B cell (primary cell): ENCODE measurements at regions not wholly inside any gene's neighbourhood (a gene's known extent, or its start where the extent isn't known, plus 50 kb on each side); places are given as distances from the start of the nearest gene placed in this dataset.

Source experiments
- ATAC-seq: fragments of 200-7000 bp; cut with Tn5 transposase; one replicate; pipeline ENCODE4 v1.10.0; 2021; ENCODE audit warnings: low read depth, mild to moderate bottlenecking, moderate number of reproducible peaks, moderate library complexity
- CTCF ChIA-PET: fragments of 350-600 bp; sonication (Branson Sonifier 250); formaldehyde crosslinking; loops from one replicate; lab custom pipeline; 2021; ENCODE audit warnings: antibody characterized with exemption, inconsistent platforms; lab: Charles Lee
- POLR2A ChIA-PET: fragments of 350-600 bp; sonication (Branson Sonifier 250); formaldehyde crosslinking; loops from one replicate; lab custom pipeline; 2021; ENCODE audit warnings: antibody characterized with exemption; lab: Charles Lee
- DNase-seq: peaks from one replicate; pipeline ENCODE4 v3.0.0; 2013
- H2AFZ ChIP-seq: 2 replicates; pipeline ENCODE4 v1.6.1; 2012; ENCODE audit warnings: mild to moderate bottlenecking, low read depth, low read length; ENCODE audit not compliant: insufficient read depth, poor library complexity, severe bottlenecking
- H3K27ac ChIP-seq, 2 donors: 1 replicate in 1 of 2; 2 replicates in 1 of 2; pipeline ENCODE4 v1.5.1; 2012 to 2013; ENCODE audit warnings: low read length in 2 of 2, mild to moderate bottlenecking in 2 of 2, moderate library complexity in 1 of 2
- H3K27me3 ChIP-seq, 4 experiments: fragments of 200-600 bp in 1 of 4; sonication (generic) in 1 of 4; replicated peaks in 1 of 4; 1 replicate in 2 of 4; 2 replicates in 2 of 4; pipeline versions ENCODE4 v1.6.1 to v1.7.0; 2013 to 2016; ENCODE audit warnings: low read length in 3 of 4, mild to moderate bottlenecking in 2 of 4, mixed read lengths in 1 of 4, moderate library complexity in 1 of 4; ENCODE audit not compliant: insufficient read depth in 4 of 4, control insufficient read depth in 3 of 4; ENCODE audit errors: control extremely low read depth in 1 of 4
- H3K36me3 ChIP-seq, 2 experiments: replicated peaks in 1 of 2; 1 replicate in 1 of 2; 2 replicates in 1 of 2; pipeline versions ENCODE4 v1.6.1 to v1.7.1; 2013; ENCODE audit warnings: low read length in 1 of 2; ENCODE audit not compliant: insufficient read depth in 2 of 2, control insufficient read depth in 1 of 2; ENCODE audit errors: control extremely low read depth in 1 of 2, extremely low read depth in 1 of 2
- H3K4me1 ChIP-seq, 2 donors: fragments of 200-600 bp in 1 of 2; sonication (generic) in 1 of 2; 1 replicate in 1 of 2; 2 replicates in 1 of 2; pipeline versions ENCODE4 v1.5.1 to v1.6.1; 2013 to 2017; ENCODE audit warnings: low read length in 2 of 2; ENCODE audit not compliant: control insufficient read depth in 2 of 2, insufficient read depth in 2 of 2
- H3K4me2 ChIP-seq: replicated peaks from 2 replicates; pipeline ENCODE3; 2012; ENCODE audit warnings: mild to moderate bottlenecking, low read depth, low read length; ENCODE audit not compliant: poor library complexity, severe bottlenecking
- H3K4me3 ChIP-seq, 5 experiments: fragments of 200-600 bp in 1 of 5; sonication (generic) in 1 of 5; 1 replicate in 3 of 5; 2 replicates in 2 of 5; pipeline versions ENCODE4 v1.5.1 to v1.7.0; 2011 to 2016; ENCODE audit warnings: low read length in 4 of 5, mild to moderate bottlenecking in 4 of 5, low read depth in 2 of 5, control low read depth in 1 of 5, moderate library complexity in 1 of 5; ENCODE audit not compliant: insufficient read depth in 1 of 5; ENCODE audit errors: control extremely low read depth in 1 of 5, extremely low read depth in 1 of 5
- H3K79me2 ChIP-seq: fragments of 200-600 bp; sonication (generic); one replicate; pipeline ENCODE4 v1.6.0; 2016; ENCODE audit warnings: low read length; ENCODE audit not compliant: control insufficient read depth, insufficient read depth
- H3K9ac ChIP-seq: fragments of 200-600 bp; sonication (generic); 2 replicates; pipeline ENCODE4 v1.6.1; 2017; ENCODE audit warnings: mild to moderate bottlenecking, low read length, moderate library complexity
- H3K9me3 ChIP-seq, 3 donors: one replicate each; pipeline versions ENCODE4 v1.6.1 to v1.7.1; 2013; ENCODE audit warnings: low read length in 2 of 3; ENCODE audit not compliant: control insufficient read depth in 2 of 3, insufficient read depth in 1 of 3; ENCODE audit errors: control extremely low read depth in 1 of 3
- H4K20me1 ChIP-seq: 2 replicates; pipeline ENCODE4 v1.6.0; 2012; ENCODE audit warnings: mild to moderate bottlenecking, low read length; ENCODE audit not compliant: insufficient read depth, control insufficient read depth, poor library complexity, severe bottlenecking
- H3K27ac Mint-ChIP-seq: one replicate; pipeline ENCODE4 v1.8.0; 2021; ENCODE audit warnings: mixed read lengths
- H3K27me3 Mint-ChIP-seq: one replicate; pipeline ENCODE4 v1.8.0; 2021; ENCODE audit warnings: mixed read lengths
- H3K4me1 Mint-ChIP-seq: one replicate; pipeline ENCODE4 v1.8.0; 2021; ENCODE audit warnings: mixed read lengths
- H3K4me3 Mint-ChIP-seq: one replicate; pipeline ENCODE4 v1.8.0; 2021; ENCODE audit warnings: mixed read lengths
- H3K9me3 Mint-ChIP-seq: one replicate; pipeline ENCODE4 v1.8.0; 2022; ENCODE audit warnings: mixed read lengths; ENCODE audit not compliant: insufficient read depth
- CTCF ChIP-seq: fragments of 200-600 bp; IDR thresholded peaks from one replicate; pipeline ENCODE4 v1.8.0; 2022; ENCODE audit warnings: antibody characterized with exemption, mild to moderate bottlenecking
- EZH2 ChIP-seq: IDR thresholded peaks from 2 replicates; pipeline ENCODE4 v1.6.1; 2012; ENCODE audit warnings: borderline replicate concordance, low read depth, mild to moderate bottlenecking, moderate library complexity, low read length; ENCODE audit not compliant: insufficient read depth, poor library complexity, severe bottlenecking
- WGBS: methylation state at CpG from one replicate; pipeline ENCODE4 v1.1.5; 2013; ENCODE audit warnings: missing lambda C conversion rate; ENCODE audit not compliant: insufficient coverage; 5-methylcytosine and 5-hydroxymethylcytosine counted together
- intact Hi-C: fragments of 100-400 bp; cut with micrococcal nuclease; formaldehyde crosslinking; loops from one replicate; pipeline ENCODE4 v1.10.0; 2022

GRCh38 chr1:80050523-80050922 is 1044.0 kb upstream of the ADGRL4 start:
- Mint-ChIP-seq H3K27ac (no peak overlapping the region), H3K9me3 (no peaks in the 10 kb centered on the region), H3K4me1 (no peaks in the 10 kb centered on the region), H3K27me3 (no peaks in the 10 kb centered on the region), H3K4me3 (no peak overlapping the region)
- POLR2A ChIA-PET = no interaction called here
- Histone ChIP-seq H3K27ac (no peak overlapping the region), H3K27me3 (no peaks in the 10 kb centered on the region), H4K20me1 (no peaks in the 10 kb centered on the region), H3K4me1 (no peaks in the 10 kb centered on the region), H3K4me3 (no peak overlapping the region), H3K79me2 (no peaks in the 10 kb centered on the region), H2AFZ (no peak overlapping the region), H3K9ac (no peak overlapping the region), H3K36me3 (no peaks in the 10 kb centered on the region), H3K9me3 (peaks cover 0 to 31% (median 2%) of the 10 kb centered on the region in 3 donors), H3K4me2 (no peak overlapping the region)
- intact Hi-C loops = no loop called here
- 94% methylated on average over 14 of the region's 14 CpGs for WGBS
- TF ChIP-seq CTCF (no peak), EZH2 (no peak)
- ATAC-seq = no peak
- CTCF ChIA-PET = no interaction called here
- no peak for DNase-seq

- H3K9ac ChIP-seq = no peak overlapping the region
Observed at GRCh38 chr1:80050085-80050484, 1043.6 kb upstream of the ADGRL4 start.

More at GRCh38 chr1:80050085-80050484, 1043.6 kb upstream of the ADGRL4 start:
- Histone ChIP-seq H2AFZ (no peak overlapping the region), H3K27ac (no peak overlapping the region), H3K4me1 (no peaks in the 10 kb centered on the region), H4K20me1 (no peaks in the 10 kb centered on the region), H3K9me3 (peaks cover 0 to 31% (median 2%) of the 10 kb centered on the region in 3 donors), H3K4me2 (no peak overlapping the region), H3K4me3 (no peak overlapping the region), H3K79me2 (no peaks in the 10 kb centered on the region), H3K36me3 (no peaks in the 10 kb centered on the region), H3K27me3 (no peaks in the 10 kb centered on the region)
- Mint-ChIP-seq H3K27me3 (no peaks in the 10 kb centered on the region), H3K27ac (no peak overlapping the region), H3K9me3 (no peaks in the 10 kb centered on the region), H3K4me3 (no peak overlapping the region), H3K4me1 (no peaks in the 10 kb centered on the region)
- ATAC-seq (no peak), DNase-seq (no peak)
- 95% methylated on average over 13 of the region's 15 CpGs for WGBS
- intact Hi-C loops = no loop called here
- POLR2A ChIA-PET = no interaction called here
- CTCF ChIA-PET = no interaction called here
- no peak for TF ChIP-seq EZH2
- no peak for TF ChIP-seq CTCF
